ENCODE measurements at regions not wholly inside any gene's neighbourhood (a gene's known extent, or its start where the extent isn't known, plus 50 kb on each side); places are given as distances from the start of the nearest gene placed in this dataset.
A peak's percentile ranks its signal among the peaks of the same experiment; 100 is the strongest.

DNA sequence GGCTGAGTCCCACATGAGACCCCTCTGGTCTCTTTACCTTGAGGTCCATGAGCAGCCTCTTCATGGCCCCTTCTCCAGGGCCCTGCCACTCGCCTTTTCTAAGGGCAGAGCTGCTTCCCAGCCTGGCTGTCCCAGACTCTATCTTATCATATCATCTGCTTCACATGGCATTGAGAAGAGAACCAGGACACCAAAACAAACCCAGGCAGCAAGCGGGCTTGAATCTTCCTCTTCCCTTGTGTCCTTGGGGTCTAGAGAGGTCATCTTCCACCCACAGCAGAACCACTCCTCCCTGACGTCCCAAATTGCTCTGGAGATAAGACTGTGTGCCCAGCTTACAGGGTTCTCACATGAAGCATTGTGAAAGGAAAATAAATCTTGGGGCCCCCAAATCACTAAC is 261.3 kb upstream of the AUTS2 start:
- no peak for ATAC-seq (replicated peaks in 6 of 8)
- Histone ChIP-seq H3K4me3 (no peak overlapping the region), H3K27ac (no peak overlapping the region), H3K4me1 (replicated peaks in 1 of 2) (no peaks in the 10 kb centered on the region)
- 0 to 100% (median 73%) methylated on average over 1 to 3 of the region's 3 CpGs; no CpG with 5 or more reads in 3 of the 10 experiments for WGBS, 10 experiments
- in situ Hi-C loops (cut with MboI; ENCODE audit: low pct_unique_long_range_greater_than_20kb in 2 of 9, low sequenced_read_pairs in 9 of 9, unreplicated experiment in 9 of 9): no loop called here

GRCh38 chr7:69338144-69338543 is 260.1 kb upstream of the AUTS2 start:
- H3K4me3 ChIP-seq: no peak overlapping the region
- 0 to 100% (median 72%) methylated on average over 1 to 7 of the region's 8 CpGs for WGBS, 10 experiments
- ATAC-seq (replicated peaks in 6 of 8): peak in 2 of 8 experiments; percentile 43 to 50
- in situ Hi-C loops (cut with MboI; ENCODE audit: low pct_unique_long_range_greater_than_20kb in 2 of 9, low sequenced_read_pairs in 9 of 9, unreplicated experiment in 9 of 9): no loop called here
- H3K4me1 ChIP-seq (replicated peaks in 1 of 2): no peaks in the 10 kb centered on the region
- H3K27ac ChIP-seq: no peak overlapping the region

DNA sequence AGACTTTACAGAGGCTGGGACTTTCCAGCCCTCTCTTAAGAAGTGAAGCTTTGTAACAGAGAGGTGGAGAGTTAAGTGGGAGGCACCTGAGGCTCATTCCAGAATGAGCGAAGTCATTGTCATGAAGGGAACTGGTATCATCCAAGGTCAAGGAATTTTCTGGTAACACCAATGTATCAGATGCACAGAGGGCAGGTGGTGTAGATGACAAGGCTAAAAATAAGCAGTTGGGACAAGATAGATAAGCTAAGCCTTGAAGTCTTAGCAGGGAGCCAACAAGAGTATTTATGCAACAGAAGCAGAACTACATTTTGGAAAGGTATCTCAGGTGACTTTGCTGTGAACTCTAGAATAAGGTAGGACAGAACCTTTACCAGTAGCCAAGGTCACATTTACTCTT is 257.0 kb upstream of the AUTS2 start:
- WGBS, 10 experiments: 60 to 100% (median 93%) methylated on average over 1 of the region's 1 CpG; no CpG with 5 or more reads in 4 of the 10 experiments
- in situ Hi-C loops (cut with MboI; ENCODE audit: low pct_unique_long_range_greater_than_20kb in 2 of 9, low sequenced_read_pairs in 9 of 9, unreplicated experiment in 9 of 9): no loop called here

DNA sequence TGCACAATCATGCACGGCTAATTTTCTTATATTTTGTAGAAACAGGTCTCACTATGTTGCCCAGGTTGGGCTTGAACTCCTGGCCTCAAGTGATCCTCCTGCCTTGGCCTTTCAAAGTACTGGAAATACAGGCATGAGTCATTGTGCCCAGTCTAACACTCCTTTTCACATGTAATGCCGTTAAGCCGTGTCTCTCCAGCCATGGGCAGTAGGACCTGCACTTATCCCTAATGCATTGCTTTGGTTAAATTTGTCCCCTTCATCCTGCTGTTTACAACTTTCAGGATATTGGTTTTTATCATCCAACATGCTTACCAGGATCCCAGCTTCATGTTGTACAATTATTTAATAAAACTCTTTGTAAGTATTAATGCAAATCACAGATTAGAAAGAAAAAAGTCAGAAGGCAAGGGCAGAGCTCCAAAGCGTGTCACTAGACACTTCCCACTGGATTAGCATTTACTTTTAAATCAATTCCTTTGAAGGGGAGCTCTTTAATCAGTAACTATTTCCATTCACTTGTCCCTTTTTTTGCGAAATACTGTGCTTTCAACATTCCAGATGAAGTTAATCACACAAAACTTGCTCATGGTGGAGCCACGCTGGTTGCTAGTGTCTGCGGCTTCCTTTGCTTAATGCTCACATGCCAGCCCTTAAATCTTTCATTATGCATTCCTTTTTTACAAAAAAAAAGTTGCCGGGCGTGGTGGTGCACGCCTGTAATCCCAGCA is 256.0 kb upstream of the AUTS2 start:
- ATAC-seq (replicated peaks in 6 of 8): peak in 1 of 8 experiments; percentile 81
- 0 to 100% (median 58%) methylated on average over 1 to 10 of the region's 10 CpGs for WGBS, 10 experiments
- Histone ChIP-seq H3K4me1 (replicated peaks in 1 of 2) (no peaks in the 10 kb centered on the region), H3K27ac (no peak overlapping the region), H3K4me3 (no peak overlapping the region)
- in situ Hi-C loops (cut with MboI; ENCODE audit: low pct_unique_long_range_greater_than_20kb in 2 of 9, low sequenced_read_pairs in 9 of 9, unreplicated experiment in 9 of 9): no loop called here

More for the DNA sequence above, 257.0 kb upstream of the AUTS2 start:
- H3K4me3 ChIP-seq: no peak overlapping the region
- ATAC-seq (replicated peaks in 6 of 8): no peak
- H3K27ac ChIP-seq: no peak overlapping the region
- no peaks in the 10 kb centered on the region for H3K4me1 ChIP-seq (replicated peaks in 1 of 2)

DNA sequence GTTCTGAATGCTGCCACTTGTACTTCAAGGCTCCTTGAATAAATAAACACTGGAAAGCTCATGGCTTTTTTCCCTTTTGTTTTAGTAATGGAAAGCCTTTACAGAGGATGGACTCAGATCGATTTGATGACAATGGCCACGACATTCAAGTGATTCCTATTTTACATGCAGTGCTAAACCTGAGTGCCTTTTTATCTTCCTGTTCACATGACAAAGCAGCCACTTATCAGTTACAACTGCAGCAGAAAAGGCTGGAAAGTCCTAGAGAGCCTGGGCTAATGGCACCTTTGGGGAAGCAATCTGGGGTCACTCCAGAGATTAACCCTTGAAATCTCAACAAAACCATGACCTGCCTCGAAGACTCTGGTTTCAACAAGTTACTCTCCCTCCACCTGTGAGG is 249.0 kb upstream of the AUTS2 start:
- peak in 4 of 8 experiments; percentile 46 to 63 (median 58) for ATAC-seq (replicated peaks in 6 of 8)
- H3K27ac ChIP-seq: no peak overlapping the region
- H3K4me3 ChIP-seq: no peak overlapping the region
- 0 to 50% (median 9%) methylated on average over 1 to 3 of the region's 3 CpGs; no CpG with 5 or more reads in 2 of the 10 experiments for WGBS, 10 experiments
- H3K4me1 ChIP-seq (replicated peaks in 1 of 2): peaks cover 8 to 11% of the 10 kb centered on the region in 2 donors
- in situ Hi-C loops (cut with MboI; ENCODE audit: low pct_unique_long_range_greater_than_20kb in 2 of 9, low sequenced_read_pairs in 9 of 9, unreplicated experiment in 9 of 9): no loop called here

DNA sequence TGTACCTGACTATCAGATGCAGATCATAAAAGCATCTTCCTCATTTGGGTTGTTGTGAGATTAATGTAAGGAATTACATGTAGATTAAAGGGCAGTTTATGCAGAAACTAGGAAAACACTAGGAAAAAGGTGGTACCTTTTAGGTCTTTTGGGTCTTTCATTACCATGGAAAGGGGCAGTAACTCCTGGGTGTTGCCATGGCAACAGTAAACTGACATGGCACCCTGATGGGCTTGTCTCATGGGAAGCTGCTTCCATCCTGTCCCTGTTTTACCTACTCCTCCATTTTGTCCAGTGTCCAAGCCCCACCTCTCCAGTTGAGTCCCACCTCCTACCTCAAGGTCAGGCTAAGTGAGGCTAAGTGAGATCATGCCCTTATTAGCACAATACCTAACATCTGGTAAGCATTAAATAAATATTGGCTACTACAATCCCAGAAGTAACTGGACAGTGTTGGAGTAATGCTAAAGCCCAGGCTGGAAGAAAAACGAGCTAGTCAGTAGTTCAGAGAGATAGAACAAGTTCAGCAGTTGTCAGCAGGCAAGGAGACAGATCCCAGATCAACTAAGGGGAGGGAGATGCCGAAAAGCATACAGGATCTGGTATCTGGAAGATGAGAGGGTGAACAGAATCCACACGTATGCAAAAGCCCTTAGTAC is 240.0 kb upstream of the AUTS2 start:
- 0 to 88% (median 20%) methylated on average over 1 to 2 of the region's 3 CpGs; no CpG with 5 or more reads in 3 of the 10 experiments for WGBS, 10 experiments
- H3K27ac ChIP-seq: no peak overlapping the region

GRCh38 chr7:69359003-69359700 is 239.1 kb upstream of the AUTS2 start:
- H3K4me1 ChIP-seq (replicated peaks in 1 of 2): no peaks in the 10 kb centered on the region
- H3K4me3 ChIP-seq: no peak overlapping the region
- in situ Hi-C loops (cut with MboI; ENCODE audit: low pct_unique_long_range_greater_than_20kb in 2 of 9, low sequenced_read_pairs in 9 of 9, unreplicated experiment in 9 of 9): no loop called here
- ATAC-seq (replicated peaks in 6 of 8): peak in 1 of 8 experiments; percentile 52
- 0 to 83% (median 56%) methylated on average over 1 to 4 of the region's 4 CpGs for whole genome bisulfite sequencing, 10 experiments
- H3K27ac ChIP-seq: no peak overlapping the region

More for the DNA sequence above, 240.0 kb upstream of the AUTS2 start:
- ATAC-seq (replicated peaks in 6 of 8): peak in 1 of 8 experiments; percentile 71
- Histone ChIP-seq H3K4me1 (replicated peaks in 1 of 2) (no peaks in the 10 kb centered on the region), H3K4me3 (no peak overlapping the region)
- in situ Hi-C loops (cut with MboI; ENCODE audit: low pct_unique_long_range_greater_than_20kb in 2 of 9, low sequenced_read_pairs in 9 of 9, unreplicated experiment in 9 of 9): no loop called here

DNA sequence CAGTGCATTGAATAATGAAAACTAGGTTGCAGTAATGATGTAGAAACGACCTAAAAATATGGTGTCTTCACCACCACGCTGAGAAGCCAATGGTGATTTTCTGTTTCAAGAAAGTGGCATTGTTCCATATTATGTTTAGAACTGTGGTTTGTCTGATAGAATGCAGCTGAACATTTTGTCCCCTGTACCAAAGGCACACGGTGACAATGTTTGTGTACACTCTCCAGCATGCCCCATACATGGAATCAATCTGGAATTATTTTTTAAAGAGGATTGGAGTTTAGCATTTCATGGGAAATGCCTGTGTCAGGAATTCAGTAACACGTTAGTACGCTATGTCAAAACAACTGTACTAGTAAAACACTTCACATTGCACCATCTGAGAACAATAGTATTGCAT is 237.4 kb upstream of the AUTS2 start:
- no peak for ATAC-seq (replicated peaks in 6 of 8)
- Histone ChIP-seq H3K4me1 (replicated peaks in 1 of 2) (no peaks in the 10 kb centered on the region), H3K27ac (no peak overlapping the region), H3K4me3 (no peak overlapping the region)
- in situ Hi-C loops (cut with MboI; ENCODE audit: low pct_unique_long_range_greater_than_20kb in 2 of 9, low sequenced_read_pairs in 9 of 9, unreplicated experiment in 9 of 9): no loop called here
- WGBS, 10 experiments: 7 to 100% (median 67%) methylated on average over 1 to 5 of the region's 5 CpGs

GRCh38 chr7:69363136-69363535 is 235.1 kb upstream of the AUTS2 start:
- Histone ChIP-seq H3K27ac (no peak overlapping the region), H3K4me3 (no peak overlapping the region), H3K4me1 (replicated peaks in 1 of 2) (no peaks in the 10 kb centered on the region)
- ATAC-seq (replicated peaks in 6 of 8): no peak
- in situ Hi-C loops (cut with MboI; ENCODE audit: low pct_unique_long_range_greater_than_20kb in 2 of 9, low sequenced_read_pairs in 9 of 9, unreplicated experiment in 9 of 9): no loop called here
- whole genome bisulfite sequencing, 10 experiments: 43 to 100% (median 80%) methylated on average over 1 to 8 of the region's 9 CpGs; no CpG with 5 or more reads in 3 of the 10 experiments

GRCh38 chr7:69364813-69365643 is 233.2 kb upstream of the AUTS2 start:
- H3K4me1 ChIP-seq (replicated peaks in 1 of 2): no peaks in the 10 kb centered on the region
- WGBS, 10 experiments: 0 to 97% (median 87%) methylated on average over 1 to 9 of the region's 9 CpGs
- ATAC-seq (replicated peaks in 6 of 8): no peak
- H3K4me3 ChIP-seq: no peak overlapping the region
- in situ Hi-C loops (cut with MboI; ENCODE audit: low pct_unique_long_range_greater_than_20kb in 2 of 9, low sequenced_read_pairs in 9 of 9, unreplicated experiment in 9 of 9): no loop called here
- no peak overlapping the region for H3K27ac ChIP-seq

- in situ Hi-C loops (cut with MboI; ENCODE audit: low pct_unique_long_range_greater_than_20kb in 2 of 9, low sequenced_read_pairs in 9 of 9, unreplicated experiment in 9 of 9): no loop called here
Measured at GRCh38 chr7:69365651-69366192, 232.6 kb upstream of the AUTS2 start.

GRCh38 chr7:69367780-69368179 is 230.5 kb upstream of the AUTS2 start:
- Histone ChIP-seq H3K4me3 (no peak overlapping the region), H3K27ac (no peak overlapping the region), H3K4me1 (replicated peaks in 1 of 2) (no peaks in the 10 kb centered on the region)
- 20 to 100% (median 85%) methylated on average over 1 to 4 of the region's 8 CpGs; no CpG with 5 or more reads in 1 of the 10 experiments for WGBS, 10 experiments
- peak in 5 of 8 experiments; percentile 10 to 45 (median 38) for ATAC-seq (replicated peaks in 6 of 8)
- in situ Hi-C loops (cut with MboI; ENCODE audit: low pct_unique_long_range_greater_than_20kb in 2 of 9, low sequenced_read_pairs in 9 of 9, unreplicated experiment in 9 of 9): no loop called here

More at GRCh38 chr7:69365651-69366192, 232.6 kb upstream of the AUTS2 start:
- ATAC-seq (replicated peaks in 6 of 8): peak in 7 of 8 experiments; percentile 42 to 98 (median 64)
- no peak overlapping the region for H3K4me3 ChIP-seq
- no peaks in the 10 kb centered on the region for H3K4me1 ChIP-seq (replicated peaks in 1 of 2)
- H3K27ac ChIP-seq: no peak overlapping the region
- 5 to 86% (median 37%) methylated on average over 3 to 10 of the region's 13 CpGs; no CpG with 5 or more reads in 2 of the 10 experiments for WGBS, 10 experiments

Measured in motor neuron (in vitro differentiated cells).